OCI-LY3 (cell line): ENCODE measurements at regions not wholly inside any gene's neighbourhood (a gene's known extent, or its start where the extent isn't known, plus 50 kb on each side); places are given as distances from the start of the nearest gene placed in this dataset.
"Not testable (repeated sequence)": the region's sequence is repeated elsewhere in the genome, so short reads cannot be mapped to it uniquely, and the experiment has no call there.

ENCODE experiments used
- EZH2phosphoT487 ChIP-seq: fragments of 200-600 bp; shearing (Covaris generic); IDR thresholded peaks from 2 replicates; pipeline ENCODE4 v1.6.1; 2018; ENCODE audit warnings: antibody characterized with exemption, mixed run types, low read depth
- TF ChIP-seq, protein P1 (sequence below): fragments of 200-600, 300-600 bp; sonication (generic); IDR thresholded peaks from 2 replicates; pipeline ENCODE4 v1.5.1; 2014; ENCODE audit warnings: antibody characterized with exemption, low read length, low read depth

DNA sequence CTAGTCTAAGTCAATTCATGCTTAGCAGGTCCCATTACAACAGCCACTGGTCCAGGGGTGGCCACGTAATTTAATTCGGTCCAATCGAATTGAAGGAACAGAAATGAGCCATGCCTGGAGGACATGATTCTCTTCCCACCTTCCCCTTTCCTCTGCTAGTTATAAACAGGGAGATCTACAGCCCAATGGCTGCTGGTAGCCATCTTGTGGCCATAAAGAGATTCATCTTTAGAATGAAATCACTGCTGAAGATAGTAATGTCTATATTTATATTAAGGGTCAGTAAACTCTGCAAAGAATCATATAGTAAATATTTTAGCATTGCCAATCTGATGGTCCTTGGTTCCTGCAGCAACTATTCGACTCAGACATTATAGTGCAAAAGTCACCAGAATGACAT lies 530.6 kb downstream of the TTLL7 start:
- TF ChIP-seq, protein P1, sequence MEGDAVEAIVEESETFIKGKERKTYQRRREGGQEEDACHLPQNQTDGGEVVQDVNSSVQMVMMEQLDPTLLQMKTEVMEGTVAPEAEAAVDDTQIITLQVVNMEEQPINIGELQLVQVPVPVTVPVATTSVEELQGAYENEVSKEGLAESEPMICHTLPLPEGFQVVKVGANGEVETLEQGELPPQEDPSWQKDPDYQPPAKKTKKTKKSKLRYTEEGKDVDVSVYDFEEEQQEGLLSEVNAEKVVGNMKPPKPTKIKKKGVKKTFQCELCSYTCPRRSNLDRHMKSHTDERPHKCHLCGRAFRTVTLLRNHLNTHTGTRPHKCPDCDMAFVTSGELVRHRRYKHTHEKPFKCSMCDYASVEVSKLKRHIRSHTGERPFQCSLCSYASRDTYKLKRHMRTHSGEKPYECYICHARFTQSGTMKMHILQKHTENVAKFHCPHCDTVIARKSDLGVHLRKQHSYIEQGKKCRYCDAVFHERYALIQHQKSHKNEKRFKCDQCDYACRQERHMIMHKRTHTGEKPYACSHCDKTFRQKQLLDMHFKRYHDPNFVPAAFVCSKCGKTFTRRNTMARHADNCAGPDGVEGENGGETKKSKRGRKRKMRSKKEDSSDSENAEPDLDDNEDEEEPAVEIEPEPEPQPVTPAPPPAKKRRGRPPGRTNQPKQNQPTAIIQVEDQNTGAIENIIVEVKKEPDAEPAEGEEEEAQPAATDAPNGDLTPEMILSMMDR, result not testable (repeated sequence)
- TF ChIP-seq EZH2phosphoT487, result not testable (repeated sequence)
